IMR-90 (cell line): ENCODE measurements at regions not wholly inside any gene's neighbourhood (a gene's known extent, or its start where the extent isn't known, plus 50 kb on each side); places are given as distances from the start of the nearest gene placed in this dataset.

Experiments
- ATAC-seq: fragments of 200-7000 bp; cut with Tn5 transposase; 2 replicates; pipeline ENCODE4 v1.9.1; 2020; ENCODE audit warnings: low read depth, mild to moderate bottlenecking, moderate library complexity
- BruUV-seq: library from RNA; stranded (reverse); fragments of 400-500 nt; replicated peaks from 2 replicates; lab custom pipeline; 2021; lab: Mats Ljungman, UMichigan
- CTCF ChIA-PET: fragments of 300-600 bp; formaldehyde crosslinking; extraction: SDS; loops from one replicate; lab custom pipeline; 2021; ENCODE audit warnings: antibody characterized with exemption; lab: Yijun Ruan, JAX
- POLR2A ChIA-PET: fragments of 300-600 bp; sonication (Branson Sonifier 250); formaldehyde crosslinking; loops from one replicate; lab custom pipeline; 2022; ENCODE audit warnings: antibody characterized with exemption; ENCODE audit not compliant: unreplicated experiment; lab: Charles Lee
- DNase-seq: peaks from one replicate; pipeline ENCODE4 v3.0.0; 2013
- H2AFZ ChIP-seq: replicated peaks from 2 replicates; pipeline ENCODE3; 2013; ENCODE audit warnings: low read length, mild to moderate bottlenecking; ENCODE audit not compliant: poor library complexity
- H2AK5ac ChIP-seq: 2 replicates; pipeline ENCODE4 v1.6.1; 2013; ENCODE audit warnings: low read depth, low read length, inconsistent platforms
- H2AK9ac ChIP-seq: replicated peaks from 2 replicates; pipeline ENCODE3; 2013; ENCODE audit warnings: mild to moderate bottlenecking, low read depth, low read length, moderate library complexity; ENCODE audit not compliant: poor library complexity
- H2BK120ac ChIP-seq: 2 replicates; pipeline ENCODE4 v1.6.1; 2013; ENCODE audit warnings: low read depth, low read length, inconsistent platforms
- H2BK15ac ChIP-seq: 3 replicates; pipeline ENCODE4 v1.6.1; 2013; ENCODE audit warnings: low read depth, low read length, inconsistent platforms
- H2BK20ac ChIP-seq: 2 replicates; pipeline ENCODE4 v1.6.1; 2013; ENCODE audit warnings: low read depth, mild to moderate bottlenecking, inconsistent platforms, low read length, moderate library complexity
- H2BK5ac ChIP-seq: 2 replicates; pipeline ENCODE4 v1.6.1; 2013; ENCODE audit warnings: mild to moderate bottlenecking, low read depth, low read length, inconsistent platforms; ENCODE audit not compliant: poor library complexity, severe bottlenecking
- H3K14ac ChIP-seq: replicated peaks from 2 replicates; pipeline ENCODE4 v1.6.1; 2013; ENCODE audit warnings: low read depth, low read length, inconsistent platforms
- H3K18ac ChIP-seq: 2 replicates; pipeline ENCODE4 v1.6.1; 2013; ENCODE audit warnings: low read depth, low read length, control low read depth
- H3K23ac ChIP-seq: 2 replicates; pipeline ENCODE4 v1.6.1; 2013; ENCODE audit warnings: low read depth, low read length, inconsistent platforms
- H3K27ac ChIP-seq: 2 replicates; pipeline ENCODE4 v1.5.1; 2013; ENCODE audit warnings: mild to moderate bottlenecking, control low read depth, low read length; ENCODE audit not compliant: insufficient read depth
- H3K27me3 ChIP-seq: 2 replicates; pipeline ENCODE4 v1.6.1; 2013; ENCODE audit warnings: low read length; ENCODE audit not compliant: control insufficient read depth, insufficient read depth
- H3K36me3 ChIP-seq: 2 replicates; pipeline ENCODE4 v1.6.1; 2013; ENCODE audit warnings: low read length, mixed read lengths; ENCODE audit not compliant: control insufficient read depth, insufficient read depth
- H3K4ac ChIP-seq: 2 replicates; pipeline ENCODE4 v1.6.1; 2013; ENCODE audit warnings: low read depth, low read length, inconsistent platforms
- H3K4me1 ChIP-seq: 2 replicates; pipeline ENCODE4 v1.6.1; 2013; ENCODE audit warnings: low read length, mixed read lengths; ENCODE audit not compliant: control insufficient read depth, insufficient read depth
- H3K4me2 ChIP-seq: 2 replicates; pipeline ENCODE4 v1.6.1; 2013; ENCODE audit warnings: low read depth, mild to moderate bottlenecking, control low read depth, low read length, moderate library complexity
- H3K4me3 ChIP-seq: 2 replicates; pipeline ENCODE4 v1.5.1; 2013; ENCODE audit warnings: low read depth, mild to moderate bottlenecking, control low read depth, low read length, moderate library complexity; ENCODE audit not compliant: insufficient read depth
- H3K56ac ChIP-seq: 2 replicates; pipeline ENCODE4 v1.6.1; 2013; ENCODE audit warnings: low read length, inconsistent platforms; ENCODE audit not compliant: insufficient read depth; ENCODE audit errors: extremely low read depth
- H3K79me1 ChIP-seq, 2 experiments: 2 replicates each; pipeline ENCODE4 v1.6.1; 2013; ENCODE audit warnings: low read length in 2 of 2, inconsistent platforms in 1 of 2, low read depth in 1 of 2
- H3K9ac ChIP-seq: 2 replicates; pipeline ENCODE4 v1.6.1; 2013; ENCODE audit warnings: low read depth, low read length, control low read depth
- H3K9me1 ChIP-seq: 2 replicates; pipeline ENCODE4 v1.6.1; 2013; ENCODE audit warnings: low read length, inconsistent platforms; ENCODE audit not compliant: insufficient read depth
- H3K9me3 ChIP-seq: 2 replicates; pipeline ENCODE4 v1.6.1; 2013; ENCODE audit warnings: low read length; ENCODE audit not compliant: control insufficient read depth, insufficient read depth
- H4K20me1 ChIP-seq: 2 replicates; pipeline ENCODE4 v1.6.1; 2013; ENCODE audit warnings: low read length, inconsistent platforms; ENCODE audit not compliant: insufficient read depth
- H4K5ac ChIP-seq: 2 replicates; pipeline ENCODE4 v1.6.1; 2013; ENCODE audit warnings: mild to moderate bottlenecking, low read depth, low read length, control low read depth
- H4K8ac ChIP-seq, 2 experiments: 2 replicates each; pipeline ENCODE4 v1.6.1; 2013; ENCODE audit warnings: low read depth in 2 of 2, low read length in 2 of 2, control low read depth in 1 of 2, inconsistent platforms in 1 of 2
- H4K91ac ChIP-seq: 2 replicates; pipeline ENCODE4 v1.6.1; 2013; ENCODE audit warnings: low read depth, low read length, inconsistent platforms; ENCODE audit not compliant: insufficient read depth
- MAZ ChIP-seq: IDR thresholded peaks from 2 replicates; pipeline ENCODE4 v1.6.1; 2012; ENCODE audit warnings: low read depth, mild to moderate bottlenecking, low read length, improper control_type of control experiment, moderate library complexity, borderline replicate concordance
- MXI1 ChIP-seq: IDR thresholded peaks from 2 replicates; pipeline ENCODE4 v1.6.1; 2012; ENCODE audit warnings: low read depth, mild to moderate bottlenecking, low read length, moderate library complexity, borderline replicate concordance
- RCOR1 ChIP-seq: IDR thresholded peaks from 2 replicates; pipeline ENCODE4 v1.6.1; 2012; ENCODE audit warnings: mild to moderate bottlenecking, low read length, improper control_type of control experiment; ENCODE audit not compliant: insufficient replicate concordance
- RFX5 ChIP-seq: IDR thresholded peaks from 2 replicates; pipeline ENCODE4 v1.8.0; 2012; ENCODE audit warnings: low read depth, mild to moderate bottlenecking, low read length, moderate library complexity
- WGBS, 2 experiments: methylation state at CpG; one replicate each; pipeline versions ENCODE4 v1.1.5 to v1.1.7; 2013; ENCODE audit warnings: missing lambda C conversion rate in 2 of 2; ENCODE audit not compliant: insufficient read length in 1 of 2; ENCODE audit errors: extremely low coverage in 2 of 2; 5-methylcytosine and 5-hydroxymethylcytosine counted together
- dilution Hi-C: fragments of 300-500 bp; cut with HindIII; formaldehyde crosslinking; loops from one replicate; pipeline ENCODE4 v1.14.3; 2018; ENCODE audit warnings: low sequenced_read_pairs; ENCODE audit not compliant: unreplicated experiment
- in situ Hi-C: fragments of 300-500 bp; cut with MboI; formaldehyde crosslinking; loops from 3 replicates; pipeline ENCODE4 v1.14.3; 2019; ENCODE audit warnings: low sequenced_read_pairs, inconsistent platforms, mixed read lengths
- intact Hi-C: fragments of 100-400 bp; cut with micrococcal nuclease; formaldehyde crosslinking; loops from 2 replicates; pipeline ENCODE4 v1.10.0; 2022
- TF ChIP-seq, protein P1 (sequence below): fragments of 150-350 bp; IDR thresholded peaks from 2 replicates; pipeline ENCODE4 v1.6.1; 2017; ENCODE audit warnings: mild to moderate bottlenecking, antibody characterized with exemption, low read length, low read depth

GRCh38 chr3:177469216-177469615 lies 271.9 kb upstream of the TBL1XR1 start:
- H4K91ac ChIP-seq = 0 out of 2 replicates have a peak overlapping the region, but pooled peaks have one; percentile 4
- dilution Hi-C loops (no loop called here), intact Hi-C loops (no loop called here), in situ Hi-C loops (loop anchor here (5.0 kb wide), 1 partner anchor 272 kb away; the partner anchor contains the start of gene TBL1XR1)
- H3K36me3 ChIP-seq = no peaks in the 10 kb centered on the region
- ATAC-seq (no peak), DNase-seq (no peak)
- CTCF ChIA-PET = no interaction called here
- no peak overlapping the region; the same call in 1 of the 2 replicates for H3K14ac ChIP-seq
- no peak for TF ChIP-seq MAZ
- TF ChIP-seq MXI1 = no peak
- TF ChIP-seq, protein P1, sequence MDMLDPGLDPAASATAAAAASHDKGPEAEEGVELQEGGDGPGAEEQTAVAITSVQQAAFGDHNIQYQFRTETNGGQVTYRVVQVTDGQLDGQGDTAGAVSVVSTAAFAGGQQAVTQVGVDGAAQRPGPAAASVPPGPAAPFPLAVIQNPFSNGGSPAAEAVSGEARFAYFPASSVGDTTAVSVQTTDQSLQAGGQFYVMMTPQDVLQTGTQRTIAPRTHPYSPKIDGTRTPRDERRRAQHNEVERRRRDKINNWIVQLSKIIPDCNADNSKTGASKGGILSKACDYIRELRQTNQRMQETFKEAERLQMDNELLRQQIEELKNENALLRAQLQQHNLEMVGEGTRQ = no peak
- no peak for TF ChIP-seq RCOR1
- TF ChIP-seq RFX5 = no peak
- H3K9me3 ChIP-seq = no peaks in the 10 kb centered on the region
- peaks cover 7% of the 10 kb centered on the region; the same call in 1 of the 2 replicates for H3K9me1 ChIP-seq
- POLR2A ChIA-PET = no interaction called here
- H2BK5ac ChIP-seq = peak overlapping the region; percentile 25
- peaks cover 8% of the 10 kb centered on the region for H3K4me1 ChIP-seq
- no peak overlapping the region for H3K23ac ChIP-seq
- H4K8ac ChIP-seq = no peak overlapping the region
- H3K9ac ChIP-seq = no peak overlapping the region
- no peak overlapping the region for H3K56ac ChIP-seq
- H2AK9ac ChIP-seq = no peak overlapping the region
- H3K27me3 ChIP-seq = no peaks in the 10 kb centered on the region
- no peaks in the 10 kb centered on the region for H4K20me1 ChIP-seq
- no peaks in the 10 kb centered on the region for H3K79me1 ChIP-seq
- no peak overlapping the region for H3K4me2 ChIP-seq
- BruUV-seq = no TSS peak
- 0 out of 3 replicates have a peak overlapping the region, but pooled peaks have one; percentile 17 for H2BK15ac ChIP-seq
- H2BK120ac ChIP-seq = peak overlapping the region; percentile 53
- H2AFZ ChIP-seq = no peak overlapping the region
- no peak overlapping the region; the same call in 1 of the 2 replicates for H2BK20ac ChIP-seq
- H4K5ac ChIP-seq = no peak overlapping the region; the same call in 1 of the 2 replicates
- 0 out of 2 replicates have a peak overlapping the region, but pooled peaks have one; percentile 41 for H3K4ac ChIP-seq
- H3K27ac ChIP-seq = no peak overlapping the region
- H3K4me3 ChIP-seq = no peak overlapping the region
- H3K18ac ChIP-seq = no peak overlapping the region
- H2AK5ac ChIP-seq = no peak overlapping the region
- WGBS, 2 experiments = 100% methylated on average over 1 of the region's 3 CpGs; no CpG with 5 or more reads in 1 of the 2 experiments
